ENCODE measurements at regions not wholly inside any gene's neighbourhood (a gene's known extent, or its start where the extent isn't known, plus 50 kb on each side); places are given as distances from the start of the nearest gene placed in this dataset.

DNA sequence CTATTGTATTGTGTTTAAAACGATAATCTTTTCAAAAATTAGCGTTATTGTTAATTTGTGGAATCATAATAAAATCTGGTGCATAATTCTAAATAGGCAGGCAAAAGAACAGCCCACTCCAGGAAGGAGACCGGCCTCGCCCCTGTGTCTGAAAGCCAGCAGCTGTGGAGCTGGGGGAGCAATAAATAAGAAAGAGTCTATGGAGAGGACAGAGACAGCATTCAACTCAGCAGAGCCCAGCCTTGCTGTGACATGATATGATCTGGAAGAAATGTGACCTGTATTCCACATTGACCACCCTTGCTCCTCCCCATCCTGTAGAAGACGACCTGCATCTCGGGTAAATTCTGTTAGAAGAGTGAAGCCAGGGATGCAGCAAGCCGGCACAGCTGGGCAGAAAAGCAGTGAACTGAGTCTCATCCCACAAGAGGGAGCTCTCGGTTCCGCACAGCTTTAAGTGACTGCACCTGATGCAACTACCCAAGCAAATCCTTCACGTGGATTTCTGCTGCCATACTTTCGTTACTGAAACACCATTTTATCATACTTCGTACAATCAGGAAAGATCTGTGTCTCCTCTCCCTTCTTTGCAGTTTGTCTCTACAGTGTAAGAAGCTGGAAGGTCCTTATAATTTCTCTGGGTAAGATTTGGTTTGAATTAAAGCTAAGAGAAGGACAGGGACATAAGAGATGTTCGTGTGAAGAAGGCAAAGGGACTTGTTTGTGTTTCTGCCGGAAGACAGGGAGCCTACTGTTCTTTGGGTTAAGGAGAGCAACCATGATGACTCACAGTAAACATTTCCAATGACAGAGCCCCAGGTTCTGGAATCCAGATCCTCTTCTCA lies 427.1 kb downstream of the GPAM start:
- Mint-ChIP-seq H3K27me3 (peaks cover 4% of the 10 kb centered on the region), H3K4me1 (no peaks in the 10 kb centered on the region), H3K36me3 (ENCODE audit: low read depth) (no peaks in the 10 kb centered on the region), H3K27ac (no peak overlapping the region), H3K9me3 (no peaks in the 10 kb centered on the region), H3K4me3 (no peak overlapping the region)
- peak; percentile 4 for DNase-seq
- ATAC-seq: no peak

DNA sequence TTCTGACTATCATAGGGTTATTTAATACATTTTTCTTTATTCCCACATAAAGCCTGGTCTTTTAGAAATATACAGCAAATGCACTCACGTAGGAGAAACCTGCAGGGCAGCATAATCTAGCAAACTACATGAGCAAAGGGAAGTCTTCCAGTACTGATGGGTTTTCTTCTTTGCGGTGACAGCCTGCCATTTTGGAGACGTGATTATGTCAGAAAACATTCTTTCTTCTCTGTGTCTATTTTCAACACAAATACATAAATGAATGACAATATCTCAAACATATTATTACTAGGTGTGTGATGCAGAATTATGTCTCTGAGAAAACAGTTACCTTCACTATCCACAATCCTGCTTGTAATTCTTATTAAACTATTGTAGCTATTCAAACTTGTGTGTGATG lies 425.0 kb downstream of the GPAM start:
- Mint-ChIP-seq H3K27me3 (peaks cover 4% of the 10 kb centered on the region), H3K27ac (no peak overlapping the region), H3K4me3 (no peak overlapping the region), H3K9me3 (no peaks in the 10 kb centered on the region), H3K36me3 (ENCODE audit: low read depth) (no peaks in the 10 kb centered on the region), H3K4me1 (no peaks in the 10 kb centered on the region)
- ATAC-seq (no peak), DNase-seq (no peak)

- Mint-ChIP-seq H3K4me1 (no peaks in the 10 kb centered on the region), H3K27me3 (peaks cover 4% of the 10 kb centered on the region), H3K9me3 (no peaks in the 10 kb centered on the region), H3K4me3 (no peak overlapping the region), H3K36me3 (ENCODE audit: low read depth) (no peaks in the 10 kb centered on the region), H3K27ac (no peak overlapping the region)
- DNase-seq (no peak), ATAC-seq (no peak)
Observed at GRCh38 chr10:111762114-111762513, 421.5 kb downstream of the GPAM start.

DNA sequence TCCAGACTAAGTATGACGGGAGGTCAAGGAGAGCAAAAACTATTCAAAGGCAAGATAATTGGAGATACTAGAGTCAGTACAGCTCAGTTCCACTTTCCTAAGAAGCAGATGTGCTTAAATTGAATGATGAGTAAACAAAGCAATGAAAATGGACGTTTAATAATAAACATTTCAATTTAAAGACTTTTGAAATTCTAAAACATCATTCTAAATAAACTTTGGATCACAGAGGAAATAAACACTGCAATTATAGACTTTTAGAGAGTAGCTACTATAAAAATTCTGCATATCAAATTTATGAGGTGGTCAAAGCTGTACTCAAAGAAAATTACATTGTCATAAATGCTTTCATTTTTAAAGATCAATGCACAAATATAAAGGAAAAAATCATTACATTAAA lies 418.3 kb downstream of the GPAM start:
- Mint-ChIP-seq H3K27me3 (no peaks in the 10 kb centered on the region), H3K27ac (no peak overlapping the region), H3K4me1 (no peaks in the 10 kb centered on the region), H3K4me3 (no peak overlapping the region), H3K36me3 (ENCODE audit: low read depth) (no peaks in the 10 kb centered on the region), H3K9me3 (no peaks in the 10 kb centered on the region)
- DNase-seq (no peak), ATAC-seq (no peak)

GRCh38 chr10:111766464-111766863 lies 417.1 kb downstream of the GPAM start:
- Mint-ChIP-seq H3K4me1 (no peaks in the 10 kb centered on the region), H3K4me3 (no peak overlapping the region), H3K27ac (no peak overlapping the region)

DNA sequence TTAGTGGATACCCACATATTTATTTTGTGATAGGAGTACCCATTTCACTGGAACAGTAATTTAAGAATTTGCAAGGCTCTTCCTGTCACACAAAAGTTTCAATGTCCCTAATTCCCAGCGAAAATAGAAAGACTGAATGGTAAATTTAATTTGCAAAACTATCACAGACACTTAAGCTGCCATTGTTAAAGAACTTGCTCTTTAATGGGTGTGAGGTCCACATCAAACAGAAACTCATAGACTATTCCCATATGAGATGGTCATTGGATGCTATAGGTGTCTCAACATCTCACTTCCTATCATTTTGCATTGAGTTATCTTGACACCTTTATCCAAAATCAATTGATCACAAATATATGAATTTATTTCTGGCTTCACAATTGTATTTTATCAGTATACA lies 415.9 kb downstream of the GPAM start:
- ATAC-seq (no peak), DNase-seq (no peak)
- Mint-ChIP-seq H3K27ac (no peak overlapping the region), H3K27me3 (no peaks in the 10 kb centered on the region), H3K36me3 (ENCODE audit: low read depth) (no peaks in the 10 kb centered on the region), H3K4me3 (no peak overlapping the region), H3K9me3 (no peaks in the 10 kb centered on the region), H3K4me1 (no peaks in the 10 kb centered on the region)

More at GRCh38 chr10:111766464-111766863, 417.1 kb downstream of the GPAM start:
- no peak for ATAC-seq
- no peak for DNase-seq
- H3K9me3 Mint-ChIP-seq: no peaks in the 10 kb centered on the region
- H3K27me3 Mint-ChIP-seq: no peaks in the 10 kb centered on the region
- H3K36me3 Mint-ChIP-seq (ENCODE audit: low read depth): no peaks in the 10 kb centered on the region

- Mint-ChIP-seq H3K4me3 (no peak overlapping the region), H3K36me3 (ENCODE audit: low read depth) (no peaks in the 10 kb centered on the region), H3K9me3 (no peaks in the 10 kb centered on the region), H3K4me1 (no peaks in the 10 kb centered on the region), H3K27me3 (no peaks in the 10 kb centered on the region), H3K27ac (no peak overlapping the region)
- DNase-seq (no peak), ATAC-seq (no peak)
Observed at GRCh38 chr10:111773950-111774349, 409.6 kb downstream of the GPAM start.

DNA sequence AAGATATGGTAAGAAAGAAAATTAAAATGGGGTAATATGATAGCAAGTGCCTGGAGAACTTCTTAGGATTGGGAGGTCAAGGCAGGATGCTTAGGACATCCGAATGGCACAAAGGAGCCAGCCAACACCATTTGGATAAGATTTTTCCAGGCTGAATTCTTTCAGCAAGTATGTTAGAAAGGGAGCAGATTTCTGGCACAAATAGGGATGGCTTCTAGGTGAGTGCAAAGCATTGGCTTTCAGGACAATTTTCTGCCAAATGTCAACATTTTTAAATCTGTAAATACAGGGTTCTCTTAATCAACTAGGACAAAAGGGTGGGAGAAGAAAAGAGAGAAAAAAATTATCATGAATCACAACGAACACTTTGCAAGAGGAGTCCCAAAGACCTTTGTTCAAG lies 409.1 kb downstream of the GPAM start:
- H3K9me3 Mint-ChIP-seq: no peaks in the 10 kb centered on the region
- no peaks in the 10 kb centered on the region for H3K27me3 Mint-ChIP-seq
- DNase-seq: no peak
- no peaks in the 10 kb centered on the region for H3K36me3 Mint-ChIP-seq (ENCODE audit: low read depth)
- H3K27ac Mint-ChIP-seq: no peak overlapping the region
- ATAC-seq: no peak
- H3K4me1 Mint-ChIP-seq: no peaks in the 10 kb centered on the region
- H3K4me3 Mint-ChIP-seq: no peak overlapping the region

DNA sequence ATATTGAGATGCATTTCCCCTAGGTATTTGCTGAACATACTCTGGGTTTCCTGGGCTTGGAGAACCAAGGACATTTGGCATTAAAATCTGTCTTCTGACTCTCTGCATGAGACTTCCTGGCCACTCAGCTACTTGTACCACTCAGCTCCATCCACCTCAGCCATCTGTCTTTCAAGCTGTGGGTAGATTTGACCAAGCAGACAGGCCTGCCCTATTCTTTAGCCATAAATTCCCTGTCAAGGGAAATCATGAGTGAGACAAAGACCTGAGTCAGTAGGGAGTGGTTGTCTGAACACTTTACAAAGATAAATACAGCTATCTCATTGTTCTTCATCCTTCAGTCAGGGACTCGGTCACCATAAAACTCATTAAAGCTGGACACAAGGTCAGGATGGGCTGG lies 399.1 kb downstream of the GPAM start:
- Mint-ChIP-seq H3K36me3 (ENCODE audit: low read depth) (no peaks in the 10 kb centered on the region), H3K4me3 (no peak overlapping the region), H3K4me1 (no peaks in the 10 kb centered on the region), H3K27me3 (no peaks in the 10 kb centered on the region), H3K9me3 (no peaks in the 10 kb centered on the region), H3K27ac (no peak overlapping the region)
- DNase-seq (no peak), ATAC-seq (no peak)

GRCh38 chr10:111784946-111785465 lies 398.6 kb downstream of the GPAM start:
- no peaks in the 10 kb centered on the region for H3K36me3 Mint-ChIP-seq (ENCODE audit: low read depth)
- H3K9me3 Mint-ChIP-seq: no peaks in the 10 kb centered on the region
- H3K27me3 Mint-ChIP-seq: no peaks in the 10 kb centered on the region
- DNase-seq: no peak
- ATAC-seq: no peak
- no peaks in the 10 kb centered on the region for H3K4me1 Mint-ChIP-seq
- no peak overlapping the region for H3K4me3 Mint-ChIP-seq
- no peak overlapping the region for H3K27ac Mint-ChIP-seq

GRCh38 chr10:111785921-111786320 lies 397.6 kb downstream of the GPAM start:
- H3K27ac Mint-ChIP-seq: no peak overlapping the region
- no peaks in the 10 kb centered on the region for H3K4me1 Mint-ChIP-seq
- no peak for ATAC-seq
- H3K9me3 Mint-ChIP-seq: no peaks in the 10 kb centered on the region
- DNase-seq: no peak
- no peaks in the 10 kb centered on the region for H3K36me3 Mint-ChIP-seq (ENCODE audit: low read depth)
- no peaks in the 10 kb centered on the region for H3K27me3 Mint-ChIP-seq
- H3K4me3 Mint-ChIP-seq: no peak overlapping the region

- Mint-ChIP-seq H3K9me3 (no peaks in the 10 kb centered on the region), H3K4me3 (no peak overlapping the region)
Observed at GRCh38 chr10:111789821-111790220, 393.7 kb downstream of the GPAM start.

GRCh38 chr10:111801841-111802240 lies 381.7 kb downstream of the GPAM start:
- no peak for DNase-seq
- Mint-ChIP-seq H3K27me3 (no peaks in the 10 kb centered on the region), H3K27ac (no peak overlapping the region), H3K9me3 (peaks cover 4% of the 10 kb centered on the region), H3K4me3 (no peak overlapping the region), H3K36me3 (ENCODE audit: low read depth) (no peaks in the 10 kb centered on the region), H3K4me1 (no peaks in the 10 kb centered on the region)
- ATAC-seq: no peak

More at GRCh38 chr10:111789821-111790220, 393.7 kb downstream of the GPAM start:
- no peaks in the 10 kb centered on the region for H3K36me3 Mint-ChIP-seq (ENCODE audit: low read depth)
- ATAC-seq (no peak), DNase-seq (no peak)
- H3K27ac Mint-ChIP-seq: no peak overlapping the region
- no peaks in the 10 kb centered on the region for H3K4me1 Mint-ChIP-seq
- no peaks in the 10 kb centered on the region for H3K27me3 Mint-ChIP-seq

DNA sequence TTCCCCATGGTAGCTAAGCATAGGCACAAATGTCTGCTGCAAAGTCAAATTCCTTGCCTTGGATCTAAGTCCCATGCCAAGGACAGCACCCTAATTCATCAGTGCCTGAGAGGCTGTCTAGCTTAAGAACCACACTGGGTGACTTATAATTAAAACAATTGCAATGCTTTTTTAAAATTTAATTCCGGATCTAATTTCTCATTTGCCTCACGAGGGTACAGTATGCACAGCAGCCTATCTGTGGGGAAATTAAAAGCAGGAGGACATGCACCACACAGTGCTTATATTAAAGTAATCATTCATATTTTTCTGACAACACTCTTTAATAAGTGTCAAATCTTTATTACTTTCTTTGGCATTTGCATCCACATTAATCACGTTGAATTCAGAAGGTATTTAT lies 378.8 kb downstream of the GPAM start:
- no peak for DNase-seq
- H3K27me3 Mint-ChIP-seq: no peaks in the 10 kb centered on the region
- ATAC-seq: no peak
- H3K36me3 Mint-ChIP-seq (ENCODE audit: low read depth): no peaks in the 10 kb centered on the region
- H3K9me3 Mint-ChIP-seq: peaks cover 4% of the 10 kb centered on the region
- no peaks in the 10 kb centered on the region for H3K4me1 Mint-ChIP-seq
- no peak overlapping the region for H3K4me3 Mint-ChIP-seq
- H3K27ac Mint-ChIP-seq: no peak overlapping the region

DNA sequence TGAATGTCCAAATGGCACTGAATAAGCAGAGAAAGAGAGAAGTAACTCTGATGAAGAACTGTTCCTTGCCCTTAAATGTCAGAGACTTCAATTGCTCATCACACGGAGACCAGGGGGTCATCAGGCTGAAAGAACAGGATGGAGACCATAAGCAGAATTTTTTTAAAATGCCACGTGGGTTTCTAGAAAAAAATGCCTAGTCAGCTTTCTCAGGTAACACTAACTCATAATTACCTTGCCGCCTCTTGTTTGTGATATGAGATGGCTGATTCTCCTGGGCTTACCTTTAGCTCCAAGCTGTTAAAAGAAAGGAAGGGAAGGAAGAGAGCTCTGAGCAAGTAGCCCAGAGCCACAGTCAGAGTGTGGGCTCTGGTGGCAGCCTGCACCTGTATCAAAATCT lies 372.0 kb downstream of the GPAM start:
- no peaks in the 10 kb centered on the region for H3K36me3 Mint-ChIP-seq (ENCODE audit: low read depth)
- H3K27ac Mint-ChIP-seq: no peak overlapping the region
- no peak overlapping the region for H3K4me3 Mint-ChIP-seq
- no peaks in the 10 kb centered on the region for H3K4me1 Mint-ChIP-seq
- DNase-seq: no peak
- no peaks in the 10 kb centered on the region for H3K9me3 Mint-ChIP-seq
- H3K27me3 Mint-ChIP-seq: no peaks in the 10 kb centered on the region
- ATAC-seq: no peak
